ENCODE measurements at regions not wholly inside any gene's neighbourhood (a gene's known extent, or its start where the extent isn't known, plus 50 kb on each side); places are given as distances from the start of the nearest gene placed in this dataset.

DNA sequence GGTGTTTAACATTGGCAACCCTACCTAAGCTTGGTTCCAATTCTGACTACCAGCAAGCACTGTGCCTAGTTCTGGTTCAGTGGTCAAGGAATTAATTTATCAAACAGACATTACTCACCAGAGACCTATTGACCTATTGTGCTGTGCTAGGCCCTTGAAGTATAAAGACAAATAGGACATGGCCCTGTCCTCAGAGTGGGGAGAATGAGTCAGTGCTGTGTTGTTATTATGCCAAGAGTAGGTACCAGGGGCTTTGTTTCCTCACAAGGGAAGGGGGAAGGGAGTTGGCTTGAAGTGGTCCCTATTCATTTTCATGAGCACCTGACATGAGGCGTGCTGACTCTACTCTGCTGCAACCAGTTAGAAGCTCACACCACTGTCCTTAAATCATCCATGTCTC, 62.6 kb upstream of the PLPP4 start:
- no peaks in the 10 kb centered on the region for H3K79me2 ChIP-seq (ENCODE audit: insufficient read depth)
- 0 out of 2 replicates have a peak, but pooled peaks cover 13% of the 10 kb centered on the region for H3K9me3 ChIP-seq
- no peaks in the 10 kb centered on the region for H3K27me3 ChIP-seq (ENCODE audit: insufficient read depth)
- no peak overlapping the region for H3K27ac ChIP-seq (ENCODE audit: low read depth in 2 of 2, low read length in 1 of 2)
- no peaks in the 10 kb centered on the region for H3F3A ChIP-seq (replicated peaks; ENCODE audit: insufficient read depth)
- no peaks in the 10 kb centered on the region for H3K36me3 ChIP-seq (replicated peaks in 1 of 2; ENCODE audit: control insufficient read depth in 1 of 2, insufficient read depth in 2 of 2, low read length in 1 of 2)
- no peaks in the 10 kb centered on the region for H3K9me2 ChIP-seq
- H3K9ac ChIP-seq, result no peak overlapping the region
- H3K4me3 ChIP-seq (ENCODE audit: low read depth in 2 of 2, low read length in 1 of 2), result no peak overlapping the region
- DNase-seq, result no peak
- ChIA-PET CTCF (interaction anchor here (1.0 kb wide), 1 partner anchor 29 kb away, joined by 4 read pairs; no protein-coding TSS in a partner anchor), POLR2A (no interaction called here)
- H3K4me2 ChIP-seq, result no peak overlapping the region
- 88% methylated on average over 1 of the region's 1 CpG for WGBS (ENCODE audit: low lambda C conversion rate)
- no peaks in the 10 kb centered on the region for H4K20me1 ChIP-seq (ENCODE audit: insufficient read depth)
- no peak overlapping the region for H2AFZ ChIP-seq (ENCODE audit: low read depth)
- H3K4me1 ChIP-seq (ENCODE audit: control insufficient read depth in 1 of 2, insufficient read depth in 2 of 2, low read depth in 1 of 2, low read length in 1 of 2), result no peaks in the 10 kb centered on the region
- TF ChIP-seq TAF1 (IDR thresholded peaks at IDR 0.05; ENCODE audit: borderline replicate concordance, low read depth, low read length) (no peak), ELF1 (IDR thresholded peaks at IDR 0.05) (no peak), SIN3A (IDR thresholded peaks at IDR 0.05; ENCODE audit: borderline replicate concordance, low read depth, low read length) (no peak), FOSL2 (IDR thresholded peaks at IDR 0.05; ENCODE audit: borderline replicate concordance, low read depth) (no peak), EZH2phosphoT487 (IDR thresholded peaks at IDR 0.05; ENCODE audit: borderline replicate concordance, low read depth) (no peak), GATA2 (CRISPR knock-in tag; IDR thresholded peaks at IDR 0.05) (no peak), RCOR1 (IDR thresholded peaks at IDR 0.05; ENCODE audit: low read length) (no peak), RXRA (IDR thresholded peaks at IDR 0.05; ENCODE audit: borderline replicate concordance, low read depth) (no peak), GABPA (IDR thresholded peaks at IDR 0.05; ENCODE audit: low read depth) (no peak)

DNA sequence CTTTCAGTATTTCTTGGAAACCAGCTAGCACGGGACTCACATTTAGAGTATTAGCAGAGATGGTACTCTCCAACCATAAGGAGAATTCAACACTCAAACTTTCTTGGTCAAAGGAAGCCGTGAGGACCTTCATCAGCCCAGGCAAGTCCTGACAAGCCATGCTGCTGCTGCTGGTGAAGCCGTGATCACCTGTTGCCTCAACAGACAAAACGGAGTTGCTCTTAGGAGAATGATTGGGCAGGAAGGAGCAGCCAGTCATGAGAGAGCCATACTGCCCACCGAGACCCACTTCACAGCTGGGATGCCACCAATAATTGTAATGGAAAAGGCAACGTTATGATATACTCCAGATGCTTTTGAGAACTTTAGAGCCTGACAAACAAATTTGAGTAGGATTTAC, 60.8 kb upstream of the PLPP4 start:
- H3K9me2 ChIP-seq, result no peaks in the 10 kb centered on the region
- H2AFZ ChIP-seq (ENCODE audit: low read depth), result no peak overlapping the region
- no peak for DNase-seq
- ChIA-PET POLR2A (no interaction called here), CTCF (interaction anchor here (1.2 kb wide), 1 partner anchor 553 kb away, joined by 3 read pairs; no protein-coding TSS in a partner anchor)
- H3K27ac ChIP-seq (ENCODE audit: low read depth in 2 of 2, low read length in 1 of 2), result no peak overlapping the region
- no peaks in the 10 kb centered on the region for H4K20me1 ChIP-seq (ENCODE audit: insufficient read depth)
- H3K36me3 ChIP-seq (replicated peaks in 1 of 2; ENCODE audit: control insufficient read depth in 1 of 2, insufficient read depth in 2 of 2, low read length in 1 of 2), result no peaks in the 10 kb centered on the region
- H3K9me3 ChIP-seq, result 0 out of 2 replicates have a peak, but pooled peaks cover 13% of the 10 kb centered on the region
- no peak overlapping the region for H3K4me3 ChIP-seq (ENCODE audit: low read depth in 2 of 2, low read length in 1 of 2)
- H3K9ac ChIP-seq, result no peak overlapping the region
- H3K4me2 ChIP-seq, result no peak overlapping the region
- H3K27me3 ChIP-seq (ENCODE audit: insufficient read depth), result no peaks in the 10 kb centered on the region
- WGBS (ENCODE audit: low lambda C conversion rate), result 55% methylated on average over 6 of the region's 6 CpGs
- no peak for TF ChIP-seq FOXJ3 (CRISPR knock-in tag; IDR thresholded peaks at IDR 0.05)
- no peaks in the 10 kb centered on the region for H3K79me2 ChIP-seq (ENCODE audit: insufficient read depth)
- no peaks in the 10 kb centered on the region for H3F3A ChIP-seq (replicated peaks; ENCODE audit: insufficient read depth)
- H3K4me1 ChIP-seq (ENCODE audit: control insufficient read depth in 1 of 2, insufficient read depth in 2 of 2, low read depth in 1 of 2, low read length in 1 of 2), result no peaks in the 10 kb centered on the region

DNA sequence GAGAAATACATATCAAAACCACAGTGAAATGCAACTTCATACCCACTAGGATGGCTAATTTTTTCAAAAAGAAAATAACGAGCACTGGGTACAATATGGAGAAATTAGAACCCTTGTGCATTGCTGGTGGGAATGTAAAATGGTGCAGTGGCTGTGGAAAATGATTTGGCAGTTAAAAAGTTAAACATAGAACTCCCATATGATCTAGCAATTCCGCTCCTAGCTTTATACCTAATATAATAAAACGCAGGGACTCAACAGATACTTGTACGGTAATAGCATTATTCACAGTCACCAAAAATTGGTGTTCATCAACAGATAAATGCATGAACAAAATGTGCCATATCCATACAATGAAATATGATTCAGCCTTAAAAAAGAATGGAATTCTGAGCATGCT, 58.8 kb upstream of the PLPP4 start:
- H3K4me2 ChIP-seq, result no peak overlapping the region
- H3K9me2 ChIP-seq, result no peaks in the 10 kb centered on the region
- DNase-seq, result no peak
- H3K27ac ChIP-seq (ENCODE audit: low read depth in 2 of 2, low read length in 1 of 2), result no peak overlapping the region
- no peak overlapping the region for H2AFZ ChIP-seq (ENCODE audit: low read depth)
- H3K27me3 ChIP-seq (ENCODE audit: insufficient read depth), result no peaks in the 10 kb centered on the region
- no peak overlapping the region for H3K9ac ChIP-seq
- H3K79me2 ChIP-seq (ENCODE audit: insufficient read depth), result no peaks in the 10 kb centered on the region
- TF ChIP-seq, protein P1, sequence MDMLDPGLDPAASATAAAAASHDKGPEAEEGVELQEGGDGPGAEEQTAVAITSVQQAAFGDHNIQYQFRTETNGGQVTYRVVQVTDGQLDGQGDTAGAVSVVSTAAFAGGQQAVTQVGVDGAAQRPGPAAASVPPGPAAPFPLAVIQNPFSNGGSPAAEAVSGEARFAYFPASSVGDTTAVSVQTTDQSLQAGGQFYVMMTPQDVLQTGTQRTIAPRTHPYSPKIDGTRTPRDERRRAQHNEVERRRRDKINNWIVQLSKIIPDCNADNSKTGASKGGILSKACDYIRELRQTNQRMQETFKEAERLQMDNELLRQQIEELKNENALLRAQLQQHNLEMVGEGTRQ (IDR thresholded peaks at IDR 0.05; ENCODE audit: borderline replicate concordance, low read depth, low read length), result no peak
- TF ChIP-seq RAD21 (IDR thresholded peaks at IDR 0.05; ENCODE audit: low read length) (no peak), SMC3 (IDR thresholded peaks at IDR 0.05; ENCODE audit: low read depth, low read length) (no peak), JUND (IDR thresholded peaks at IDR 0.05) (no peak), FOXJ3 (CRISPR knock-in tag; IDR thresholded peaks at IDR 0.05) (no peak)
- TF ChIP-seq, protein P2, sequence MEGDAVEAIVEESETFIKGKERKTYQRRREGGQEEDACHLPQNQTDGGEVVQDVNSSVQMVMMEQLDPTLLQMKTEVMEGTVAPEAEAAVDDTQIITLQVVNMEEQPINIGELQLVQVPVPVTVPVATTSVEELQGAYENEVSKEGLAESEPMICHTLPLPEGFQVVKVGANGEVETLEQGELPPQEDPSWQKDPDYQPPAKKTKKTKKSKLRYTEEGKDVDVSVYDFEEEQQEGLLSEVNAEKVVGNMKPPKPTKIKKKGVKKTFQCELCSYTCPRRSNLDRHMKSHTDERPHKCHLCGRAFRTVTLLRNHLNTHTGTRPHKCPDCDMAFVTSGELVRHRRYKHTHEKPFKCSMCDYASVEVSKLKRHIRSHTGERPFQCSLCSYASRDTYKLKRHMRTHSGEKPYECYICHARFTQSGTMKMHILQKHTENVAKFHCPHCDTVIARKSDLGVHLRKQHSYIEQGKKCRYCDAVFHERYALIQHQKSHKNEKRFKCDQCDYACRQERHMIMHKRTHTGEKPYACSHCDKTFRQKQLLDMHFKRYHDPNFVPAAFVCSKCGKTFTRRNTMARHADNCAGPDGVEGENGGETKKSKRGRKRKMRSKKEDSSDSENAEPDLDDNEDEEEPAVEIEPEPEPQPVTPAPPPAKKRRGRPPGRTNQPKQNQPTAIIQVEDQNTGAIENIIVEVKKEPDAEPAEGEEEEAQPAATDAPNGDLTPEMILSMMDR (IDR thresholded peaks at IDR 0.05), result no peak
- TF ChIP-seq, protein P3, sequence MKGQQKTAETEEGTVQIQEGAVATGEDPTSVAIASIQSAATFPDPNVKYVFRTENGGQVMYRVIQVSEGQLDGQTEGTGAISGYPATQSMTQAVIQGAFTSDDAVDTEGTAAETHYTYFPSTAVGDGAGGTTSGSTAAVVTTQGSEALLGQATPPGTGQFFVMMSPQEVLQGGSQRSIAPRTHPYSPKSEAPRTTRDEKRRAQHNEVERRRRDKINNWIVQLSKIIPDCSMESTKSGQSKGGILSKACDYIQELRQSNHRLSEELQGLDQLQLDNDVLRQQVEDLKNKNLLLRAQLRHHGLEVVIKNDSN (IDR thresholded peaks at IDR 0.05; ENCODE audit: borderline replicate concordance, low read depth), result no peak
- no peaks in the 10 kb centered on the region for H4K20me1 ChIP-seq (ENCODE audit: insufficient read depth)
- CTCF ChIA-PET, result interaction anchor here (1.0 kb wide), 1 partner anchor 25 kb away, joined by 4 read pairs; no protein-coding TSS in a partner anchor
- H3K36me3 ChIP-seq (replicated peaks in 1 of 2; ENCODE audit: control insufficient read depth in 1 of 2, insufficient read depth in 2 of 2, low read length in 1 of 2), result no peaks in the 10 kb centered on the region
- H3K9me3 ChIP-seq, result 0 out of 2 replicates have a peak, but pooled peaks cover 13% of the 10 kb centered on the region
- POLR2A ChIA-PET, result no interaction called here
- H3K4me3 ChIP-seq (ENCODE audit: low read depth in 2 of 2, low read length in 1 of 2), result no peak overlapping the region
- 0 out of 4 replicates have a peak, but pooled peaks cover 0 to 7% of the 10 kb centered on the region in 2 experiments for H3K4me1 ChIP-seq (ENCODE audit: control insufficient read depth in 1 of 2, insufficient read depth in 2 of 2, low read depth in 1 of 2, low read length in 1 of 2)
- H3F3A ChIP-seq (replicated peaks; ENCODE audit: insufficient read depth), result peaks cover 8% of the 10 kb centered on the region
- WGBS (ENCODE audit: low lambda C conversion rate), result 59% methylated on average over 4 of the region's 4 CpGs
